ENCODE measurements at regions not wholly inside any gene's neighbourhood (a gene's known extent, or its start where the extent isn't known, plus 50 kb on each side); places are given as distances from the start of the nearest gene placed in this dataset.

GRCh38 chr5:125012727-125013451 lies 266.4 kb upstream of the ZNF608 start:
- TF ChIP-seq YY1 (IDR thresholded peaks at IDR 0.05; ENCODE audit: insufficient read depth, insufficient read length) (no peak), ZNF274 (IDR thresholded peaks at IDR 0.05; ENCODE audit: low read depth, low read length) (no peak), SUZ12 (IDR thresholded peaks at IDR 0.05; ENCODE audit: extremely low read depth, insufficient read depth, insufficient read length) (no peak)
